Inflammatory macrophage treated with lipopolysaccharide for 1 hour (primary cell): ENCODE measurements at regions not wholly inside any gene's neighbourhood (a gene's known extent, or its start where the extent isn't known, plus 50 kb on each side); places are given as distances from the start of the nearest gene placed in this dataset.
"Not testable (repeated sequence)": the region's sequence is repeated elsewhere in the genome, so short reads cannot be mapped to it uniquely, and the experiment has no call there.

Experiments used
- DNase-seq, 2 donors: peaks; one replicate each; pipeline ENCODE4 v3.0.0-alpha.2; 2020 to 2022

DNA sequence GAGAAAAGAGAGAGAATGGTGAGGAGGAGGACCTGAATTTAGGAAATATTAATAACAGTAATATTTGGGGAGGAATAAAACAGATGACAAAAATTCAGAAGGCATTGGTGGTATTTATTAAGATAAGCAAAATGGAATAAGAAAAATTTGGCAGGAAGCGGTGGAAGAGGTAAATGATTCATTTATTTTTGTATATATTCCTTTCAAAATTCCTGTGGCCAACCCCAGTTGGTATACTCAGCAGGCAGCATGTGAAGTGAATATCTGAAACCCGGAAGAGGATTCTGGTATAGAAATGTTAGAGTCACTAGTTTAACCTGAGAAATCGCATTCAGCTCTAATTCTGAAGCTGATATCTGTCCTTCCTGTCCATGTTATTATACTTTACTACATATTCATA, 792.0 kb downstream of the KCNJ2 start:
- no peak for DNase-seq

- DNase-seq: no peak
Measured at GRCh38 chr17:70968302-70968701, 799.0 kb downstream of the KCNJ2 start.

GRCh38 chr17:70969521-70970034, 800.2 kb downstream of the KCNJ2 start:
- DNase-seq: no peak

- DNase-seq: no peak
Measured at GRCh38 chr17:70976447-70976846, 807.1 kb downstream of the KCNJ2 start.

DNA sequence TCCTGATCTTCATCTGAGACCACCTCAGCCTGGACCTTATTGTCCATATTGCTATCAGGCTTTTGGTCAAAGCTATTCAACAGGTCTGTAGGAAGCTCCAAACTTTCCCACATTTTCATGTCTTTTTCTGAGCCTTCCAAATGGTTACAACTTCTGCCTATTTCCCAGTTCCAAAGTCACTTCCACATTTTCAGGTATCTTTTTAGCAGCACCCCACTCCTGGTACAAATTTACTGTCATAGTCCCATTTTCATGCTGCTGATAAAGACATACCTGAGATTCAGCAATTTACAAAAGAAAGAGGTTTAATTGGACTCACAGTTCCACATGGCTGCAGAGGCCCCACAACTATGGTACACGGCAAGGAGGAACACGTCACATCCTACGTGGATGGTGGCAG, 815.5 kb downstream of the KCNJ2 start:
- DNase-seq: no peak

DNA sequence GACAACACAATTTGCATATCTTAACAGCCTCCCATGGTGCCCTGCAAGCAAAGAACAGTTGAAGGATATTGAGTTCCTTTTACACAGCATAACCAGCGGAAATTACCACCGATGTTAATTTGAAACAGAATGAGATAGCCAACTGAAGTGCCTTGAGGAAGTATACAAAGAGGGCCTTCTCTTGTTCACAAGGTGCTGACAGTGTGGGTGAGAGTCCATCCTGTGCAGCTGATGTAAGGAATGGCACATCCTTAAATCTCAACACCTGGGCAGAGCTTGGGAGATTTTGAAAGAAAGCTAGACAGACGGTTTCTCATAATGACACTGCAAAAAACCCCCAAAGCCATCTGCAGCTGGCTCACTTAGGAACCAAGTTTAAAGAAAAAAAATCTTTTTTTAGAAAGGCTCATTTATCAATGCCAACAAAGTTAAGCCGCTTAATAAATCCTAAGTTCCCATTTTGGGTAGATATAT, 818.6 kb downstream of the KCNJ2 start:
- no peak for DNase-seq

GRCh38 chr17:70988622-70989021, 819.3 kb downstream of the KCNJ2 start:
- no peak for DNase-seq

DNA sequence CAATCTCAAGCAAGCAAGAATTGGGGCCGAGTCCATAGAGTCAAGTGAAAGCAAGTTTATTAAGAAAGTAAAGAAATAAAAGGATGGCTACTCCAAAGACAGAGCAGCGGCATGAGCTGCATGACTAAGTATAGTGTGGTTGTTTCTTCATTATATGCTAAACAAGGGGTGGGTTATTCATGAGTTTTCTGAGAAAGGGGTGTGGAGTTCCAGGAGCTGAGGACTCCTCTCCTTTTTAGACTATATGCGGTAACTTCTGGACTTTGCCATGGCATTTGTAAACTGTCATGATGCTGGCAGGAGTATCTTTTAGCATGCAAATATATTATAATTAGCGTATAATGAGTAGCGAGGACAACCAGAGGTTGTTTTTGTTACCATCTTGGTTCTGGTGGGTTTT, 819.9 kb downstream of the KCNJ2 start:
- DNase-seq: no peak

- no peak for DNase-seq
Measured at GRCh38 chr17:70994194-70994593, 824.9 kb downstream of the KCNJ2 start.

- DNase-seq: no peak
Measured at GRCh38 chr17:70995997-70996396, 826.7 kb downstream of the KCNJ2 start.

- DNase-seq: no peak
Measured at GRCh38 chr17:71003736-71004135, 834.4 kb downstream of the KCNJ2 start.

GRCh38 chr17:71004413-71004812, 835.1 kb downstream of the KCNJ2 start:
- no peak for DNase-seq

DNA sequence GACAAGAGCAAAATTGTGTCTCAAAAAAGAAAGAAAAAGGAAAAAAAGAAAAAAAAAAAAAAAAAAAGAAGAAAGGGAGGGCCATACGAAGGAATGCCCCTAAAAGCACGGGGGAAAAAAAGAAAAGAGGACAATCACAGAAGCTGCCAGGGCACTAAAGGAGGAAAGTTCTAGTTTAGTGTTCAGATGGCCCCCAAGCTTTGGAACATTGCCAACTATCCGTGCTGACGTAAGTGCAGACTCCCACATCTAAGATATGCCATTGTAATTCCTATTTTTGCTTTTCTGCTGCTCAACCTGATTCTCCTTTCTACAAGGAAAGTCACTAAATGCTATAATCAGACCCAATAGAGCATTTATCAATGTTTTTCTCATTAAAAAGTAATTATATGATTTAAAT, 842.1 kb downstream of the KCNJ2 start:
- no peak for DNase-seq

GRCh38 chr17:71019699-71020098, 850.4 kb downstream of the KCNJ2 start:
- DNase-seq: no peak

DNA sequence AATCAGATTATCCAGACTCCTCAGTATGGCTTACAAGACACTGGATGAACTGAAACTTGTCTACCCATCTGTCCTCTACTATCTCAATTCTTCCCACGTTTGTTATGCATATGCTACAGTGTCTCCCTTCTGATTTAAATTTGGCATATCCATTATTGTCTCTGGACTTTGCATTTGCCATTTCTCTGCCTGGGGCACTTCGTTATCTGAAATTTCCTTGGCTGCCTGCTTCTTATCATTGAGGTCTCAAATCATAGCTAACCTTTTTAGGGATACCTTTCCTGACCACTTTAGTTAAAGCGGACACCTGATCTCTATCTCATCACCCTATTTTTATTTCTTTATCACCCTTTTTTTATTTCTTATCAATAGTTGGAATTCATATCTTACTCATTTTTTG, 853.4 kb downstream of the KCNJ2 start:
- no peak for DNase-seq

DNA sequence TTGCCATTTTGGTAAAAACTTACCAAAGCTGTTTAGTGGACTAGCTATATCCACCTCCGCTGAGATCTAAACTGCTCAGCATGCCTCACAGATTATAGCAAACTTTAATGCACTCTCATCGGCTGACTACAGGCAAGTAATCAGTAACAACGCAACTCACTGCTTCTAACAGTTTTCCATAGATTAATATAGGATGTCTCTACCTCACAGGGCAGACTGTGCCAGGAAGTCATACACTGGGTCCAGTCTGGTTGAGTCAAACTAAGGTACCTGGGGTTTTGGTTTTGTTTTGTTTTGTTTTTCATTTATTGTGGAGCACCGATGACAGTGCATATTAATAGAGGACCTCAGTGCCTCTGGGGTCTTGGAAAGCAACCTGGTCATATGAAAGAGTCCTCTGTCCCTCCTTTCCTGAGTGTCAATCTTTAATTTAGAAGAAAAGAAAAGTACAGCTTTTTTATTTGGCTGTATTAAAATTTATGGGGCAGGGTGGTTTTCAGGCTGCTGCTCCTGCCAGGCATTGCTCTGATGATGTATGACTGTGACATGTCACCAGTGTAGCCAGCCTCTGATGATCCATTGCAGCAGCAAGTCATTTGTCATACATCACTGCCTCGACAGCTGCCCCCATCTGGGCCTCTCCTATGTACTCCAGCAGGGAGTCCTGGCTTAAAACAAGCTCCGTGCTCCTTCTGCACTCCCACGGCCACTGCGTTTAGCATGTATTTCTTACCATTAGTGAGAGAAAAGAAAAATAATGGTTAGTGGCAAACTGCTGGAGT, 854.1 kb downstream of the KCNJ2 start:
- DNase-seq: no peak

DNA sequence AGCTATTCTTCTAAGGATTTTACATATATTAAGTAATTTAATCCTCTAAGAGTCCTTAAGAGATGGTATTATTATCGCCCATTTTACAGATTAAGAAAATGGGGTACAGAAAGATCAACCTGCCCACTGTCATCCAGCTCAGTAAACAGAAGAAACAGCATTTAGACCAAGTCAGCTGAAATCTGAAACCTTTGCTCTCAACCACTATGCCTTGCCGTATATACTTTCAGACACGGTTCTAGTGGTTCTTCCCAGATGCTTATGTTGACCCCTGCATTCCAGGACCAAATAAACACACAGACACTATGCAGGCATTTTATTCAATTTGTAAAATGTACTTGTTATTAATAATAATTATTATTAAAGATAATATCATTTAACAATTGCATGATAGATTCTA, 854.8 kb downstream of the KCNJ2 start:
- no peak for DNase-seq

DNA sequence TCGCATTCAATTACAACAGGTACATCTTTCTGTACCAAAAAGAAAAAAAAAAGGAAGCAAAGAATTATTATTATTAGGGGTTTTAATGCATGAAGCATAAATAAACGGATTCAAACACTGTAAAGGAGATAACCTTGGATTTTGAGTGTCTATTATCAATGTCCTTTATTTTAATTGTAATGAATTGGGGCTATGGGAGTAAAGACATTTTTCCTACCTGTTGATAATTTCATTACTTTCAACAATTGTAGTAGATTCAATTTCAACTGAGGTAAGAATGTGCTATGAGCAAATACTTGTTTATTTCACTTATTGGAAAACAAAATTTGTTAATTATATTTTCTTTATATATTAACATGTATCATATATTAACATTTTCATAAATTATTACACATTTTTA, 855.6 kb downstream of the KCNJ2 start:
- DNase-seq: no peak

DNA sequence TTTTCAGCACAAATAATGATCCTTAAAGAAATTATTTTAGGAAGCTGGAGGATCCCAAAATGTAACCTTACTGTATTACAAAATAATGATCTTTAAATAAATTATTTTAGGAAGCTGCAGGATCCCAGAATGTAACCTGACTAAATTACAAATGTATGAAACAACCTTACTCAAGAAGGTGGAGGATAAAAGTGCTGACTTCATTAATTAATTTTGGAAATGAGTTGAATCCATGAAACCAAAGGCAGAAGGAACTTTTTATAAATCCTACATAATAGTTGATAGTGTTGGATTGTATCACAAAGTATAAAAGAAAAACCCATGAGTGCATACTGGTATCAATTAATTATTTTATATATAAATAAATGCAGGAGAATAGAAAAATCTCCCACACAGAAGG, 859.9 kb downstream of the KCNJ2 start:
- DNase-seq: no peak

- not testable (repeated sequence) for DNase-seq
Measured at GRCh38 chr17:71031286-71031685, 862.0 kb downstream of the KCNJ2 start.

- DNase-seq: no peak
Measured at GRCh38 chr17:71032746-71033273, 863.5 kb downstream of the KCNJ2 start.

DNA sequence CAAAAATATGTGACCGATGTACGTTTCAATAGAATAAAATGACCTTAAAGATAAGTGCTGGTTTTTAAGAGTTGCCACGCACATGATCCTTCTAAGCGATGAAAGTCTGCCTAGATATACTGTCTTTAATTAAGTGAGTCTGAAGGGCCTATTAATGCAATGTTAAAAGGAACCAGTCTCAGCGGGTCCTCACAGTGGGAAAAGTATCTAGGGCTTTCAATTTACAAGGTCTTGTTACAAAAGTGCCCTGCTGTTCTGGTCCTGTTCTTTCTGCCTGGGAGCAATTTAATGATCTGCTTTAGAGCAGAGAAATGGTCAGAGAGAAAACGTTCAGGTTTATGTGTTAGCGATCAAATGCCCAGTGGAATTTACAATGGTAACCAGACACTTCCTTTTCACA, 864.0 kb downstream of the KCNJ2 start:
- no peak for DNase-seq

GRCh38 chr17:71035226-71035625, 865.9 kb downstream of the KCNJ2 start:
- DNase-seq: no peak

DNA sequence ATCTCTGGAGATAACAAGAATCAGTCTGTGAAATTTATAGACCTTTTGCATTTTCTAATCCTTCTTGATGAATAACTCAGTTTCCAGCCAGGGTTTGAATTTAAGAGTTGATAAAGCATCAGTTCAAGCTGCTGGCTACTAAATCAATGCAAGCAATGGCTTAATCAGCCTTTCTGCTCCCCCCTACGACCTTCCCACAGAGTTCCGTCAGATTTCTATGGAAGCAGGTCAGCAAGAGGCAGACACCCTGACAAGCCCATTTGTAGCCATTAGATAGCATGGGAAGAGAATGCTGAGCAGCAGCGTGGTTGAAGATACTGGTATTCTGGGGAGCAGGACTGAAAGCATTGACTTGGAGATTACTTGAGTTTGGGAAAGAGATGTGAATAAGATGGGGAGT, 868.1 kb downstream of the KCNJ2 start:
- no peak for DNase-seq

- no peak for DNase-seq
Measured at GRCh38 chr17:71039391-71039790, 870.1 kb downstream of the KCNJ2 start.
